HL-60 (cell line): ENCODE measurements at regions not wholly inside any gene's neighbourhood (a gene's known extent, or its start where the extent isn't known, plus 50 kb on each side); places are given as distances from the start of the nearest gene placed in this dataset.

Source experiments
- CTCF ChIP-seq: IDR thresholded peaks from one replicate; pipeline ENCODE4 v1.5.1; 2011; ENCODE audit warnings: low read length, control low read depth, inconsistent platforms; ENCODE audit not compliant: insufficient read depth
- GABPA ChIP-seq: IDR thresholded peaks from 2 replicates; pipeline ENCODE4 v1.6.1; 2012; ENCODE audit warnings: low read depth
- POLR2AphosphoS5 ChIP-seq: IDR thresholded peaks from 2 replicates; pipeline ENCODE4 v1.6.1; 2012; ENCODE audit warnings: low read depth

- no peak for TF ChIP-seq CTCF
- no peak for TF ChIP-seq POLR2AphosphoS5
- no peak for TF ChIP-seq GABPA
Observed at GRCh38 chr10:31219306-31219705, 99.7 kb upstream of the ZEB1 start.
